ENCODE measurements at regions not wholly inside any gene's neighbourhood (a gene's known extent, or its start where the extent isn't known, plus 50 kb on each side); places are given as distances from the start of the nearest gene placed in this dataset.

DNA sequence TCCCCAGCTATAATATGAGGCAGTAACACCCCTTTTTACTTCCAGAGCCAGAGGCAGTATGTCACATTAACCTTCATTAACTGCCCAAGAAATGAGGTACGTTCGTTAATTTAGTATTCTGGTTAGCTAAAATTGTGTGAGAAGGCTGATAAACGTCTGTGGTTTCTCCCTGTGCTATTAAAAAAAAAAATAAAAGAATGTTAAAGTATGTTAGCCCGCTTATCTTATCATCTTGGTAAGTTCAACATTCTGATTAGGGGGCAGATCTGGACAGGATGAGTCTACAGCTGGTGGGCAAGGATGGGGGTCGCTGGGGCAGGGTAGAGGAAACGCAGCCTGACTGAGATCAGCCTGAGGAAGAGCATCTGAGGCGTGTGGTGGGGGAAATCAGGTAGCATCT is 154.0 kb downstream of the PRL start:
- ChIA-PET POLR2A (interaction anchor here (1.0 kb wide), 1 partner anchor 550 kb away, joined by 3 read pairs; the partner anchor contains the start of gene SOX4), CTCF (interaction anchor here (0.5 kb wide), 1 partner anchor 562 kb away, joined by 3 read pairs; no protein-coding TSS in a partner anchor)

DNA sequence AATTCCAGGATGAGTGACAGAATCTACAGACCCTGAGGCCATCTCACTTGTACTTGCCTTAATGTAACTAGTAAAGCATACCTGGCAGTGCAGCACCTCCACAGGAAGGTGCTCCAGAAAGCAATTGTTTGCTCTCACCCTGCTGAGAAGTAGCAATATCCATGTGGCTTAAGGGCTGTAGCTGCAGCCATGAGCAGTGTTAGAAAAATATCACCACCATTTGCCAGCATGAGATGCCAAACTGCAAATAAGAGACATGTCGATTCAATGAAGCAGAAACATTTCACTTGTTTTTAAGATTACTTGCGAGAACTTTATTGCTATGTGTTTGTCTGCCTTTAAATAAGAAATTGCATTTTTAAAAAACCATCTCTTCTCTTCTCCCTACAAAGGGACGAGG is 151.5 kb downstream of the PRL start:
- ChIA-PET CTCF (interaction anchor here (0.6 kb wide), 1 partner anchor 195 kb away, joined by 3 read pairs; no protein-coding TSS in a partner anchor), POLR2A (interaction anchor here (0.7 to 5.4 kb wide), 4 partner anchors 259 to 551 kb away, joined by 3 to 61 read pairs (median 4); partner anchors contain the start of gene SOX4)
- no peak overlapping the region for H3K27ac ChIP-seq (ENCODE audit: low read depth, low read length)
- DNase-seq (ENCODE audit: low read depth, low spot score): no peak
- TF ChIP-seq, protein P1, sequence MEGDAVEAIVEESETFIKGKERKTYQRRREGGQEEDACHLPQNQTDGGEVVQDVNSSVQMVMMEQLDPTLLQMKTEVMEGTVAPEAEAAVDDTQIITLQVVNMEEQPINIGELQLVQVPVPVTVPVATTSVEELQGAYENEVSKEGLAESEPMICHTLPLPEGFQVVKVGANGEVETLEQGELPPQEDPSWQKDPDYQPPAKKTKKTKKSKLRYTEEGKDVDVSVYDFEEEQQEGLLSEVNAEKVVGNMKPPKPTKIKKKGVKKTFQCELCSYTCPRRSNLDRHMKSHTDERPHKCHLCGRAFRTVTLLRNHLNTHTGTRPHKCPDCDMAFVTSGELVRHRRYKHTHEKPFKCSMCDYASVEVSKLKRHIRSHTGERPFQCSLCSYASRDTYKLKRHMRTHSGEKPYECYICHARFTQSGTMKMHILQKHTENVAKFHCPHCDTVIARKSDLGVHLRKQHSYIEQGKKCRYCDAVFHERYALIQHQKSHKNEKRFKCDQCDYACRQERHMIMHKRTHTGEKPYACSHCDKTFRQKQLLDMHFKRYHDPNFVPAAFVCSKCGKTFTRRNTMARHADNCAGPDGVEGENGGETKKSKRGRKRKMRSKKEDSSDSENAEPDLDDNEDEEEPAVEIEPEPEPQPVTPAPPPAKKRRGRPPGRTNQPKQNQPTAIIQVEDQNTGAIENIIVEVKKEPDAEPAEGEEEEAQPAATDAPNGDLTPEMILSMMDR (IDR thresholded peaks at IDR 0.05; ENCODE audit: low read depth, low read length): no peak
- H3K27me3 ChIP-seq (ENCODE audit: control insufficient read depth, insufficient read depth, low read length): no peaks in the 10 kb centered on the region
- H3K9me3 ChIP-seq (ENCODE audit: control insufficient read depth, insufficient read depth, low read length): no peaks in the 10 kb centered on the region
- no peak overlapping the region for H3K4me3 ChIP-seq (ENCODE audit: low read depth, low read length)

More for the DNA sequence above, 154.0 kb downstream of the PRL start:
- TF ChIP-seq, protein P1 (IDR thresholded peaks at IDR 0.05; ENCODE audit: low read depth, low read length): no peak
- Histone ChIP-seq H3K27ac (ENCODE audit: low read depth, low read length) (no peak overlapping the region), H3K4me3 (ENCODE audit: low read depth, low read length) (no peak overlapping the region), H3K9me3 (ENCODE audit: control insufficient read depth, insufficient read depth, low read length) (no peaks in the 10 kb centered on the region), H3K27me3 (ENCODE audit: control insufficient read depth, insufficient read depth, low read length) (no peaks in the 10 kb centered on the region)
- DNase-seq (ENCODE audit: low read depth, low spot score): no peak

DNA sequence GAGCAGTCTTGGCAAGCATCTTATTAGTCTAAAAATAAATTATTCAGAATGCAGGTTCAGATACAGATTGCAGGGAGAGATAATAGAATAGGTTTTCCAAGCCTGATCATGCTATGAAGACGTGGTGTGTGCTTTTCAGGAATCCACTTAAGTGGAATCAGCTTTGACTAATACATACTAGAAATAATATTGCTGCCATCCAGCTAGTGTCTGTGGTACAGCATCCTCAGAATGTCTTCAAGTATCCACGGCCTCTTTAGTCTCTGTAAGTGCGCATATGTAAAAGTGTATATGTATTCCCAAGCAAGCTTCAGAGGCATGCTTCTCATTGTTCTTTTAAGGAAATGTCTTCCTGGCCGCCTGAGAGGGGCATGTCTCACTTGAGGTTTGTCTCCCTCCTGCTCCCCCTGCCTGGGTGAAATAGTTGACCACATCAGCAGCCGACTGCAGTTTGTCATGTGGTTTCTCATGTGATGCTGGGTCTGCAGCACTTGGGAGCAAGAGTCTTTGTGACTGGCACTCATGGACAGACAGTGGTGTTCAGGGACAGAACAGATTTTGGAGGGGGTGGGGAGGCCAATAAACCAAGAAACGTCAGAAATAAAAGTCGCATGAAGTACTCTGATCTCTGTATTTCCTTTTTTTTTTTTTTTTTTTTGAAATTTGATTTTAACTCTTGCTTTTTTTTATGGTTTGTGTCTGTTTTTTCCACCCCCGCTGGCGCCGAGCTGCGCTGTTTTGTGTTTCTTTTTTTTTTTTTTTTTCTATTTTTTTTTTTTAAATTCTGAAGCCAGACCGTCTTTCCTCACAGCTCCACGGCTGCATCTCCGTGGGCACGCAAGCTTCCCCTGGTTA is 150.8 kb downstream of the PRL start:
- TF ChIP-seq, protein P1 (IDR thresholded peaks at IDR 0.05; ENCODE audit: low read depth, low read length): peak; percentile 50
- DNase-seq (ENCODE audit: low read depth, low spot score): peak; percentile 42
- no peaks in the 10 kb centered on the region for H3K9me3 ChIP-seq (ENCODE audit: control insufficient read depth, insufficient read depth, low read length)
- ChIA-PET CTCF (interaction anchor here (0.6 to 1.0 kb wide), 12 partner anchors 46 to 1518 kb away, joined by 3 to 7 read pairs (median 4); no protein-coding TSS in a partner anchor), POLR2A (interaction anchor here (0.7 to 5.4 kb wide), 8 partner anchors 33 to 552 kb away, joined by 3 to 61 read pairs (median 7); partner anchors contain the start of gene SOX4)
- no peaks in the 10 kb centered on the region for H3K27me3 ChIP-seq (ENCODE audit: control insufficient read depth, insufficient read depth, low read length)
- no peak overlapping the region for H3K4me3 ChIP-seq (ENCODE audit: low read depth, low read length)
- H3K27ac ChIP-seq (ENCODE audit: low read depth, low read length): no peak overlapping the region

DNA sequence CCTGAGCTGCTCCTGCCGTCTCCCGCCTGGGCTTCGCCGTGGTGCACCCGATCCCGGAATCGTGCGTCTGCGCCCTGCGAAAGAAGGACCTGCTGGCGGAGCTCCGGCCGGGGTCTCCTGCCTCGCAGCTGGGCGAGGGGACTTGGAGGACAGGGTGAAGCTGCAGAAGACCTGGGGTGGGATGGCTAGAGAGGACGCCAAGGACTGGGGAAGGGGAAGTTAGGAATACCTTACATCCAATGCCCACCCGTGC is 150.2 kb downstream of the PRL start:
- TF ChIP-seq, protein P1 (IDR thresholded peaks at IDR 0.05; ENCODE audit: low read depth, low read length): no peak
- DNase-seq (ENCODE audit: low read depth, low spot score): no peak
- H3K27ac ChIP-seq (ENCODE audit: low read depth, low read length): peak overlapping the region; percentile 77
- ChIA-PET CTCF (interaction anchor here (0.6 to 1.0 kb wide), 10 partner anchors 47 to 1518 kb away, joined by 3 to 7 read pairs (median 4); no protein-coding TSS in a partner anchor), POLR2A (interaction anchor here (0.7 to 5.4 kb wide), 6 partner anchors 34 to 552 kb away, joined by 3 to 61 read pairs (median 8); partner anchors contain the start of gene SOX4)
- no peaks in the 10 kb centered on the region for H3K27me3 ChIP-seq (ENCODE audit: control insufficient read depth, insufficient read depth, low read length)
- H3K9me3 ChIP-seq (ENCODE audit: control insufficient read depth, insufficient read depth, low read length): no peaks in the 10 kb centered on the region
- H3K4me3 ChIP-seq (ENCODE audit: low read depth, low read length): peak overlapping the region; percentile 40

Data from AG04450 (cell line).